GM23248 (cell line): ENCODE measurements at regions not wholly inside any gene's neighbourhood (a gene's known extent, or its start where the extent isn't known, plus 50 kb on each side); places are given as distances from the start of the nearest gene placed in this dataset.

ENCODE experiments used
- EZH2 ChIP-seq: fragments of 200-600 bp; sonication (generic); IDR thresholded peaks from 2 replicates; pipeline ENCODE4 v1.6.1; 2018; ENCODE audit warnings: antibody characterized with exemption, mild to moderate bottlenecking; ENCODE audit not compliant: insufficient read depth, poor library complexity, severe bottlenecking
- EZH2phosphoT487 ChIP-seq: fragments of 200-600 bp; sonication (generic); IDR thresholded peaks from 2 replicates; pipeline ENCODE4 v1.6.1; 2018; ENCODE audit warnings: antibody characterized with exemption, moderate library complexity, mild to moderate bottlenecking, low read depth; ENCODE audit not compliant: insufficient read depth

DNA sequence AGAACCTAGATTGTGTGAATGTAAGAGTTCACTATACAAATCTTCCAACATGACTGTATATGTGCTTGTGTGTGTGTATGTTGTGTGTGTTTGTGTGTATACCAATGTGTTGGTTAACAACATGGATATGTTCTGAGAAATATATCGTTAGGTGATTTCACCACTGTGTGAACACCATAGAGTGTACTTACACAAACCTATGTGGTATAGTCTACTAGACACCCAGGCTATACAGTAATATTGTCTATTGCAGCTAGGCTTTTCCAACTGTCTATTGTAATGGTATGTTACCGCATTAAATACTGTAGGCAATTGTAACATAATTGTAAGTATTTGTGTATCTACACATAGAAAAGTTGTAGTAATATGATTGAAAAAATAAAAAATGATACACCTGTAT is 959.2 kb upstream of the SEMA6A start:
- TF ChIP-seq EZH2 (no peak), EZH2phosphoT487 (no peak)
